MCF 10A (cell line): ENCODE measurements at regions not wholly inside any gene's neighbourhood (a gene's known extent, or its start where the extent isn't known, plus 50 kb on each side); places are given as distances from the start of the nearest gene placed in this dataset.

Source experiments
- BruUV-seq: library from RNA; stranded (reverse); fragments of 400-500 nt; replicated peaks from 2 replicates; lab custom pipeline; 2021; lab: Mats Ljungman, UMichigan
- CTCF ChIA-PET: fragments of 300-600 bp; sonication (Branson Sonifier 250); formaldehyde crosslinking; extraction: SDS; loops from one replicate; lab custom pipeline; 2021; ENCODE audit warnings: antibody characterized with exemption, inconsistent platforms; lab: Yijun Ruan, JAX
- POLR2A ChIA-PET: fragments of 300-600, 350-650 bp; sonication (Branson Sonifier 250); formaldehyde crosslinking; extraction: SDS; loops from one replicate; lab custom pipeline; 2020; ENCODE audit warnings: antibody characterized with exemption, inconsistent platforms; lab: Yijun Ruan, JAX
- DNase-seq: peaks from one replicate; pipeline ENCODE4 v3.0.0-alpha.2; 2018; ENCODE audit not compliant: unreplicated experiment
- H3K27ac Mint-ChIP-seq: one replicate; pipeline ENCODE4 v1.8.0; 2022; ENCODE audit warnings: mild to moderate bottlenecking, low read depth, mixed read lengths; ENCODE audit not compliant: unreplicated experiment
- H3K27me3 Mint-ChIP-seq: one replicate; pipeline ENCODE4 v1.8.0; 2022; ENCODE audit warnings: mixed read lengths; ENCODE audit not compliant: insufficient read depth, unreplicated experiment
- H3K36me3 Mint-ChIP-seq: one replicate; pipeline ENCODE4 v1.8.0; 2022; ENCODE audit warnings: mild to moderate bottlenecking, moderate library complexity, mixed read lengths; ENCODE audit not compliant: insufficient read depth, unreplicated experiment
- H3K4me1 Mint-ChIP-seq: one replicate; pipeline ENCODE4 v1.8.0; 2022; ENCODE audit warnings: mixed read lengths; ENCODE audit not compliant: insufficient read depth, unreplicated experiment
- H3K4me3 Mint-ChIP-seq: one replicate; pipeline ENCODE4 v1.8.0; 2022; ENCODE audit warnings: mild to moderate bottlenecking, moderate library complexity, mixed read lengths; ENCODE audit not compliant: unreplicated experiment
- H3K9me3 Mint-ChIP-seq: one replicate; pipeline ENCODE4 v1.8.0; 2022; ENCODE audit warnings: mixed read lengths; ENCODE audit not compliant: unreplicated experiment
- CTCF ChIP-seq: fragments of 200-600 bp; IDR thresholded peaks from one replicate; pipeline ENCODE4 v1.8.0; 2022; ENCODE audit warnings: antibody characterized with exemption, mild to moderate bottlenecking; ENCODE audit not compliant: unreplicated experiment
- intact Hi-C: fragments of 100-400 bp; cut with micrococcal nuclease; formaldehyde crosslinking; loops from 2 replicates; pipeline ENCODE4 v1.14.1; 2022

- intact Hi-C loops = no loop called here
Observed at GRCh38 chrX:74138943-74139342, 165.0 kb upstream of the ZCCHC13 start.

GRCh38 chrX:74133156-74133796 lies 170.7 kb upstream of the ZCCHC13 start:
- ChIA-PET CTCF (interaction anchor here (0.7 to 4.6 kb wide), 9 partner anchors 13 to 278 kb away, joined by 3 to 56 read pairs (median 6); no protein-coding TSS in a partner anchor), POLR2A (interaction anchor here (0.7 kb wide), 2 partner anchors 164 to 220 kb away, joined by 3 read pairs; no protein-coding TSS in a partner anchor)
- Mint-ChIP-seq H3K27ac (no peak overlapping the region), H3K27me3 (peaks cover 52% of the 10 kb centered on the region), H3K4me3 (no peak overlapping the region), H3K36me3 (no peaks in the 10 kb centered on the region), H3K4me1 (peaks cover 5% of the 10 kb centered on the region), H3K9me3 (no peaks in the 10 kb centered on the region)
- TF ChIP-seq CTCF = peak; percentile 68
- DNase-seq = peak; percentile 73
- intact Hi-C loops = loop anchor here (1.0 to 2.0 kb wide), 4 partner anchors 118 to 278 kb away; no protein-coding TSS in a partner anchor
- BruUV-seq = no TSS peak

More at GRCh38 chrX:74138943-74139342, 165.0 kb upstream of the ZCCHC13 start:
- no peak for DNase-seq
- no peak overlapping the region for H3K27ac Mint-ChIP-seq
- BruUV-seq = no TSS peak
- H3K4me1 Mint-ChIP-seq = no peaks in the 10 kb centered on the region
- H3K36me3 Mint-ChIP-seq = no peaks in the 10 kb centered on the region
- H3K4me3 Mint-ChIP-seq = no peak overlapping the region
- TF ChIP-seq CTCF = no peak
- CTCF ChIA-PET = no interaction called here
- POLR2A ChIA-PET = no interaction called here
- H3K27me3 Mint-ChIP-seq = peaks cover 38% of the 10 kb centered on the region
- H3K9me3 Mint-ChIP-seq = no peaks in the 10 kb centered on the region

GRCh38 chrX:74132280-74132679 lies 171.7 kb upstream of the ZCCHC13 start:
- Mint-ChIP-seq H3K4me3 (no peak overlapping the region), H3K27ac (no peak overlapping the region), H3K36me3 (no peaks in the 10 kb centered on the region), H3K27me3 (peaks cover 42% of the 10 kb centered on the region), H3K4me1 (peaks cover 5% of the 10 kb centered on the region), H3K9me3 (no peaks in the 10 kb centered on the region)
- no peak for TF ChIP-seq CTCF
- POLR2A ChIA-PET = no interaction called here
- DNase-seq = no peak
- no TSS peak for BruUV-seq
- intact Hi-C loops = loop anchor here (2.0 kb wide), 1 partner anchor 213 kb away; no protein-coding TSS in a partner anchor
- CTCF ChIA-PET = interaction anchor here (0.6 to 4.6 kb wide), 7 partner anchors 13 to 1938 kb away, joined by 3 to 56 read pairs (median 3); partner anchors contain the start of gene XIST
